OCI-LY7 (cell line): ENCODE measurements at regions not wholly inside any gene's neighbourhood (a gene's known extent, or its start where the extent isn't known, plus 50 kb on each side); places are given as distances from the start of the nearest gene placed in this dataset.

Experiments used
- BruUV-seq: library from RNA; stranded (reverse); fragments of 400-500 nt; replicated peaks from 2 replicates; lab custom pipeline; 2021; lab: Mats Ljungman, UMichigan
- CTCF ChIA-PET: fragments of 300-600 bp; sonication (Branson Sonifier 250); formaldehyde crosslinking; loops from one replicate; lab custom pipeline; 2022; ENCODE audit warnings: antibody characterized with exemption; ENCODE audit not compliant: unreplicated experiment; lab: Charles Lee
- POLR2A ChIA-PET: fragments of 300-600 bp; sonication (Branson Sonifier 250); formaldehyde crosslinking; loops from one replicate; lab custom pipeline; 2022; ENCODE audit warnings: antibody characterized with exemption; lab: Charles Lee
- DNase-seq: peaks from one replicate; pipeline ENCODE4 v3.0.0-alpha.2; 2015; ENCODE audit warnings: low spot score
- H2AFZ ChIP-seq: fragments of 200-600 bp; sonication (generic), shearing (Covaris generic); 2 replicates; pipeline ENCODE4 v1.6.1; 2014; ENCODE audit warnings: mild to moderate bottlenecking, antibody characterized with exemption, low read length, moderate library complexity
- H3K27ac ChIP-seq: fragments of 200-600 bp; sonication (generic); 2 replicates; pipeline ENCODE4 v1.5.1; 2014; ENCODE audit warnings: mixed run types, low read depth, mild to moderate bottlenecking, moderate library complexity, low read length, inconsistent platforms; ENCODE audit not compliant: poor library complexity, severe bottlenecking
- H3K36me3 ChIP-seq: fragments of 200-600 bp; sonication (generic); 2 replicates; pipeline ENCODE4 v1.6.1; 2014; ENCODE audit warnings: mild to moderate bottlenecking, antibody characterized with exemption, low read length, moderate library complexity, mixed read lengths; ENCODE audit not compliant: insufficient read depth
- H3K4me1 ChIP-seq: fragments of 200-600 bp; sonication (generic); 2 replicates; pipeline ENCODE4 v1.5.1; 2014; ENCODE audit warnings: mild to moderate bottlenecking, low read length; ENCODE audit not compliant: insufficient read depth, poor library complexity, severe bottlenecking
- H3K4me2 ChIP-seq: fragments of 200-600 bp; sonication (generic); 2 replicates; pipeline ENCODE4 v1.6.1; 2014; ENCODE audit warnings: mild to moderate bottlenecking, low read length
- H3K4me3 ChIP-seq: fragments of 200-600 bp; sonication (generic); 2 replicates; pipeline ENCODE4 v1.5.1; 2014; ENCODE audit warnings: mild to moderate bottlenecking, low read depth, low read length; ENCODE audit not compliant: poor library complexity, severe bottlenecking
- H3K79me2 ChIP-seq: fragments of 200-600 bp; sonication (generic); 2 replicates; pipeline ENCODE4 v1.6.1; 2016; ENCODE audit warnings: low read depth, mild to moderate bottlenecking, low read length, moderate library complexity, mixed read lengths; ENCODE audit not compliant: insufficient read depth
- H3K9me2 ChIP-seq: fragments of 200-600 bp; sonication (generic); 2 replicates; pipeline ENCODE4 v1.6.1; 2016; ENCODE audit warnings: mild to moderate bottlenecking, low read length, mixed read lengths; ENCODE audit not compliant: insufficient read depth
- H3K9me3 ChIP-seq: fragments of 200-600 bp; sonication (generic); 2 replicates; pipeline ENCODE4 v1.6.1; 2014; ENCODE audit warnings: mild to moderate bottlenecking, mixed run types, low read length, mixed read lengths
- H4K20me1 ChIP-seq: fragments of 200-600 bp; sonication (generic); 2 replicates; pipeline ENCODE4 v1.6.1; 2014; ENCODE audit warnings: mild to moderate bottlenecking, antibody characterized with exemption, low read length, moderate library complexity, mixed read lengths; ENCODE audit not compliant: insufficient read depth
- EZH2phosphoT487 ChIP-seq: fragments of 200-600 bp; sonication (generic); IDR thresholded peaks from 2 replicates; pipeline ENCODE4 v1.6.1; 2018; ENCODE audit warnings: low read depth, borderline replicate concordance, mild to moderate bottlenecking, mixed run types, antibody characterized with exemption, low read length, moderate library complexity, mixed read lengths
- intact Hi-C: fragments of 100-400 bp; cut with micrococcal nuclease; formaldehyde crosslinking; loops from one replicate; pipeline ENCODE4 v1.10.0; 2022; ENCODE audit not compliant: unreplicated experiment
- TF ChIP-seq, protein P1 (sequence below): fragments of 200-600 bp; sonication (generic); conservative IDR thresholded peaks from 2 replicates; pipeline ENCODE4 v1.5.1; 2014; ENCODE audit warnings: mild to moderate bottlenecking, antibody characterized with exemption, low read length, moderate library complexity, mixed read lengths

DNA sequence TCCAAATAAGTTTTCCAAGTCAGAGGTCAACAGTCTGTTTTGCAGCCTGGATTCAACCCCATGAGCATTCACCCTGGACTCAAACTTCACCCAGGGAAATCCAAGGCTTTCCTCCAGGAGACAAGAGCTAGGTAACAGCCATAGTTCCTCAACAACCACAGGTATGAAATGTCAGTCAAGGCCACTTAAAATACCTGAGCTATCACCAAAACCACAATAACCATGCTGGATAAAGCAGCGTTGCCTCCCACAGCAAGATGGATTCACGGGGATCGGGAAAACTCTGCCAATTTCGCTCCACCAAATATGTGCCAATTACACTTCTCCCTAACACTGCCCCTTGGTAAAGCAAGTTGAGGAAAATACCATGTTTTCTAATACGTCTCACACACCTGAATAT is 444.1 kb upstream of the KLF6 start:
- ChIA-PET POLR2A (no interaction called here), CTCF (no interaction called here)
- Histone ChIP-seq H3K4me1 (no peaks in the 10 kb centered on the region), H3K36me3 (no peaks in the 10 kb centered on the region), H3K4me3 (no peak overlapping the region), H3K9me2 (no peaks in the 10 kb centered on the region), H2AFZ (no peak overlapping the region), H4K20me1 (no peaks in the 10 kb centered on the region), H3K79me2 (no peaks in the 10 kb centered on the region), H3K4me2 (no peak overlapping the region), H3K27ac (no peak overlapping the region), H3K9me3 (no peaks in the 10 kb centered on the region)
- intact Hi-C loops: no loop called here
- no TSS peak for BruUV-seq
- DNase-seq: no peak
- TF ChIP-seq, protein P1, sequence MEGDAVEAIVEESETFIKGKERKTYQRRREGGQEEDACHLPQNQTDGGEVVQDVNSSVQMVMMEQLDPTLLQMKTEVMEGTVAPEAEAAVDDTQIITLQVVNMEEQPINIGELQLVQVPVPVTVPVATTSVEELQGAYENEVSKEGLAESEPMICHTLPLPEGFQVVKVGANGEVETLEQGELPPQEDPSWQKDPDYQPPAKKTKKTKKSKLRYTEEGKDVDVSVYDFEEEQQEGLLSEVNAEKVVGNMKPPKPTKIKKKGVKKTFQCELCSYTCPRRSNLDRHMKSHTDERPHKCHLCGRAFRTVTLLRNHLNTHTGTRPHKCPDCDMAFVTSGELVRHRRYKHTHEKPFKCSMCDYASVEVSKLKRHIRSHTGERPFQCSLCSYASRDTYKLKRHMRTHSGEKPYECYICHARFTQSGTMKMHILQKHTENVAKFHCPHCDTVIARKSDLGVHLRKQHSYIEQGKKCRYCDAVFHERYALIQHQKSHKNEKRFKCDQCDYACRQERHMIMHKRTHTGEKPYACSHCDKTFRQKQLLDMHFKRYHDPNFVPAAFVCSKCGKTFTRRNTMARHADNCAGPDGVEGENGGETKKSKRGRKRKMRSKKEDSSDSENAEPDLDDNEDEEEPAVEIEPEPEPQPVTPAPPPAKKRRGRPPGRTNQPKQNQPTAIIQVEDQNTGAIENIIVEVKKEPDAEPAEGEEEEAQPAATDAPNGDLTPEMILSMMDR: no peak
- no peak for TF ChIP-seq EZH2phosphoT487

DNA sequence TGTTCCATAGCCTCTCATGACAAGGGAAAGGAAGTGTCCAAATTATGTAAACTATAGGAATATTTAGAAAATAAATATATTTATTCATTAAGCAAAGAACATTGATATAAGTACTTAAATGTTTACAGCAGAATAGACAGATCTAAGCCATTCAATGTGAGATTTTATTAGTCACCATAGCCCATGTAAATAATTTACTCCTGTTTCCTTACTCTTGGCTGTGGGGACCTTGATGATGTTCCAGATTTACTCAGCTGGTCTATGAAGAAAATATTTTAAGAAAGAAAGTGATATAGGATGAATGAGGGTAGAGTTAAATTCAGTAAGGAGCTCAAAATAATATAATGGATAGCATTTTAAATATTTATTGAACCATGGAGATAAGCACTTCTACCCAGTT is 442.6 kb upstream of the KLF6 start:
- no TSS peak for BruUV-seq

DNA sequence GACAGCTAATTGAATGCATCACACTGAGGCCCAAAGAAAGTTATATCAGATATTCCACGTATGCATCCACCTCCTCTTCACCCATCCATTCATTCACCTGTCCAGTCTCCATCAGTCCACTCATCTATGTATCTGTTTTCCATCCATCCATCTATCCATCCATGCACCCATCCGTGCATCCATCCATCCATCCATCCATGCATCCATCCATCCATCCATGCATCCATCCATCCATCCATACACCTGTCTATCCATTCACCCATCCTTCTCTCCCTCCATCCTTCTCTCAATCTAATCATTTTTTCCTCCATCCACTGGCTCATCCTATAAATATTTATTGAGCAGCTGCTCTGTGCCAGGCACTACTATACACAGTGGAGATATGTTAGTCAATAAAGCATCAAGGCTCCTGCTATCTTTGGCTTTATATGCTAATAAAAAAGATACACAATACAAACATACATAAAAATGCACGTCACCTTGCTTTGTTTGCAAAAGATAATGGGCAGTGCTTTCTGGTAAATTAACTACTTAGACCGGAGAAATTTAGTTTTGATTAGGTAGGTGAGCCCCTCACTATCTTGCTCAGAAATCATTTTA is 442.0 kb upstream of the KLF6 start:
- Histone ChIP-seq H3K4me3 (no peak overlapping the region), H4K20me1 (no peaks in the 10 kb centered on the region), H3K4me2 (no peak overlapping the region), H3K27ac (no peak overlapping the region), H3K9me3 (no peaks in the 10 kb centered on the region), H3K36me3 (no peaks in the 10 kb centered on the region), H2AFZ (no peak overlapping the region), H3K4me1 (no peaks in the 10 kb centered on the region), H3K9me2 (no peaks in the 10 kb centered on the region), H3K79me2 (no peaks in the 10 kb centered on the region)
- intact Hi-C loops: no loop called here
- TF ChIP-seq, protein P1: no peak
- no TSS peak for BruUV-seq
- CTCF ChIA-PET: no interaction called here
- DNase-seq: no peak
- POLR2A ChIA-PET: no interaction called here

More for the DNA sequence above, 442.6 kb upstream of the KLF6 start:
- Histone ChIP-seq H3K4me2 (no peak overlapping the region), H3K4me3 (no peak overlapping the region), H3K4me1 (no peaks in the 10 kb centered on the region), H2AFZ (no peak overlapping the region), H3K79me2 (no peaks in the 10 kb centered on the region), H3K36me3 (no peaks in the 10 kb centered on the region), H3K27ac (no peak overlapping the region), H3K9me2 (no peaks in the 10 kb centered on the region), H4K20me1 (no peaks in the 10 kb centered on the region), H3K9me3 (no peaks in the 10 kb centered on the region)
- no peak for DNase-seq
- ChIA-PET CTCF (no interaction called here), POLR2A (no interaction called here)
- intact Hi-C loops: no loop called here
- TF ChIP-seq, protein P1: no peak
- no peak for TF ChIP-seq EZH2phosphoT487
